ENCODE measurements at regions not wholly inside any gene's neighbourhood (a gene's known extent, or its start where the extent isn't known, plus 50 kb on each side); places are given as distances from the start of the nearest gene placed in this dataset.

GRCh38 chr3:64451283-64452012 is 226.2 kb upstream of the PRICKLE2 start:
- in situ Hi-C loops (cut with HindIII; ENCODE audit: extremely low pct_ligation_motif_present, low pct_unique_long_range_greater_than_20kb): no loop called here

DNA sequence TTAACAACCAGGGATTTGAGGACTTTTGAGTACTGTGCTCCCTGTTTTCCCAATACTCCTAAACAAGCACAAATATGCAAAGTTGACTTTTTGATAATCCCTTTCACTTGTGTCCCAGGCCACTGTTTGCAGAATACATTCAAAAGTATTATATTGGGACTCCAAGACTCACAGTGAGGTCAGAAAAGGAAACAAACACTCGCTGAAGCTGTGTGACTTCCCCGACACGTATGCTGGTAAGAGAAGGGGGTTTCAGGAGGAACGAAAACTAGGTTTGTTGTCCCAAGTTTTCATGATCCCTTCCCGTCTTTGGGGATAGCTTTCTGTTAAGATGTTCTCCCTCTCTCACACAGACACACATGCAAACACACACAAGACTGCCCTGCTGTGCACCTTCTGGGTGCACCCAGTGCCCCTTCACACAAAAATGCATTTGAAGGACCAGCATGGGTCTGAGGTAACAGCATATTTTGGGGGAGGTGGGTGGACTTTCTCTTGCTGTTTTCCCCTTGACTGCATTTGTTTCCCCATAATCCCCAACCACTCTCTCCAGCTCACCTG is 225.2 kb upstream of the PRICKLE2 start:
- no peak for FAIRE-seq
- in situ Hi-C loops (cut with HindIII; ENCODE audit: extremely low pct_ligation_motif_present, low pct_unique_long_range_greater_than_20kb): no loop called here

More at GRCh38 chr3:64451283-64452012, 226.2 kb upstream of the PRICKLE2 start:
- 51% methylated on average over 6 of the region's 6 CpGs for WGBS (ENCODE audit: low lambda C conversion rate)
- H3K79me2 ChIP-seq (ENCODE audit: insufficient read depth, low read length): no peaks in the 10 kb centered on the region
- H3K4me1 ChIP-seq (ENCODE audit: insufficient read depth, low read length): no peaks in the 10 kb centered on the region
- intact Hi-C loops (cut with micrococcal nuclease; ENCODE audit: unreplicated experiment): no loop called here
- no peak for FAIRE-seq
- no peak for ATAC-seq
- no peak overlapping the region for H3K4me3 ChIP-seq (replicated peaks in 1 of 3; ENCODE audit: insufficient read depth in 1 of 3, low read depth in 2 of 3, low read length in 3 of 3)
- DNase-seq (ENCODE audit: low spot score): no peak
- no peaks in the 10 kb centered on the region for H3K36me3 ChIP-seq (replicated peaks in 1 of 2; ENCODE audit: control insufficient read depth in 1 of 2, insufficient read depth in 2 of 2, low read length in 2 of 2)
- no peak overlapping the region for H3K4me2 ChIP-seq (ENCODE audit: low read depth, low read length)
- TF ChIP-seq ZNF660 (CRISPR knock-in tag; IDR thresholded peaks at IDR 0.05; ENCODE audit: borderline replicate concordance, low read depth): no peak
- TF ChIP-seq GPBP1L1 (CRISPR knock-in tag; IDR thresholded peaks at IDR 0.05): no peak
- no peak for TF ChIP-seq ZC3H4 (CRISPR knock-in tag; IDR thresholded peaks at IDR 0.05; ENCODE audit: borderline replicate concordance)
- TF ChIP-seq SOX6 (IDR thresholded peaks at IDR 0.05): no peak
- no peak for TF ChIP-seq SOX6 (CRISPR knock-in tag; IDR thresholded peaks at IDR 0.05)
- no peaks in the 10 kb centered on the region for H4K20me1 ChIP-seq (ENCODE audit: insufficient read depth, low read length)
- ChIA-PET CTCF (ENCODE audit: low intra/inter-chr PET ratio, low total read pairs) (no interaction called here), POLR2A (no interaction called here)
- H2AFZ ChIP-seq (ENCODE audit: low read length): no peak overlapping the region
- no peak overlapping the region for H3K27ac ChIP-seq (ENCODE audit: extremely low read length, insufficient read depth, low read length)
- H3K9me3 ChIP-seq (ENCODE audit: low read length): no peaks in the 10 kb centered on the region
- peaks cover 0 to 12% of the 10 kb centered on the region in 2 experiments; a peak in 2 of 5 replicates for H3K27me3 ChIP-seq (ENCODE audit: control insufficient read depth in 1 of 2, insufficient read depth in 2 of 2, low read length in 2 of 2)
- no peak overlapping the region for H3K9ac ChIP-seq (ENCODE audit: insufficient read depth, low read depth, low read length)
- no TSS peak for BruUV-seq (replicated peaks)

More for the DNA sequence above, 225.2 kb upstream of the PRICKLE2 start:
- Histone ChIP-seq H3K9ac (ENCODE audit: insufficient read depth, low read depth, low read length) (no peak overlapping the region), H3K36me3 (replicated peaks in 1 of 2; ENCODE audit: control insufficient read depth in 1 of 2, insufficient read depth in 2 of 2, low read length in 2 of 2) (no peaks in the 10 kb centered on the region), H3K4me1 (ENCODE audit: insufficient read depth, low read length) (no peaks in the 10 kb centered on the region), H4K20me1 (ENCODE audit: insufficient read depth, low read length) (no peaks in the 10 kb centered on the region), H3K27me3 (ENCODE audit: control insufficient read depth in 1 of 2, insufficient read depth in 2 of 2, low read length in 2 of 2) (peaks cover 0 to 21% of the 10 kb centered on the region in 2 experiments; a peak in 2 of 5 replicates), H3K9me3 (ENCODE audit: low read length) (no peaks in the 10 kb centered on the region), H3K4me3 (replicated peaks in 1 of 3; ENCODE audit: insufficient read depth in 1 of 3, low read depth in 2 of 3, low read length in 3 of 3) (no peak overlapping the region), H3K4me2 (ENCODE audit: low read depth, low read length) (no peak overlapping the region), H2AFZ (ENCODE audit: low read length) (no peak overlapping the region), H3K27ac (ENCODE audit: extremely low read length, insufficient read depth, low read length) (no peak overlapping the region), H3K79me2 (ENCODE audit: insufficient read depth, low read length) (no peaks in the 10 kb centered on the region)
- no peak for ATAC-seq
- CTCF ChIA-PET (ENCODE audit: low intra/inter-chr PET ratio, low total read pairs): no interaction called here
- WGBS (ENCODE audit: low lambda C conversion rate): 3% methylated on average over 5 of the region's 5 CpGs
- no peak for TF ChIP-seq ZNF17 (CRISPR knock-in tag; IDR thresholded peaks at IDR 0.05)
- no peak for TF ChIP-seq ZBTB7A (CRISPR knock-in tag; IDR thresholded peaks at IDR 0.05)
- no peak for TF ChIP-seq ZNF513 (CRISPR knock-in tag; conservative IDR thresholded peaks at IDR 0.05)
- no peak for TF ChIP-seq ZNF20 (CRISPR knock-in tag; IDR thresholded peaks at IDR 0.05)
- TF ChIP-seq NFIC (IDR thresholded peaks at IDR 0.05; ENCODE audit: low read length): no peak
- no peak for TF ChIP-seq FOSL1 (CRISPR knock-in tag; IDR thresholded peaks at IDR 0.05; ENCODE audit: borderline replicate concordance)
- POLR2A ChIA-PET: no interaction called here
- no TSS peak for BruUV-seq (replicated peaks)
- intact Hi-C loops (cut with micrococcal nuclease; ENCODE audit: unreplicated experiment): no loop called here
- DNase-seq (ENCODE audit: low spot score): no peak

All from HepG2 (cell line).